HUES48 (cell line): ENCODE measurements at regions not wholly inside any gene's neighbourhood (a gene's known extent, or its start where the extent isn't known, plus 50 kb on each side); places are given as distances from the start of the nearest gene placed in this dataset.

Experiments used
- H3K27ac ChIP-seq: one replicate; pipeline ENCODE4 v1.7.0; 2013; ENCODE audit warnings: low read depth, low read length, inconsistent platforms
- H3K27me3 ChIP-seq: 2 replicates; pipeline ENCODE4 v1.6.1; 2013; ENCODE audit warnings: mild to moderate bottlenecking, low read length; ENCODE audit not compliant: control insufficient read depth, insufficient read depth
- H3K36me3 ChIP-seq: 2 replicates; pipeline ENCODE4 v1.6.1; 2013; ENCODE audit warnings: low read length; ENCODE audit not compliant: control insufficient read depth, insufficient read depth
- H3K4me1 ChIP-seq: 2 replicates; pipeline ENCODE4 v1.6.1; 2013; ENCODE audit warnings: mild to moderate bottlenecking, low read length; ENCODE audit not compliant: control insufficient read depth, insufficient read depth
- H3K4me3 ChIP-seq: 2 replicates; pipeline ENCODE4 v1.5.1; 2013; ENCODE audit warnings: mild to moderate bottlenecking, low read depth, low read length
- H3K9ac ChIP-seq: 2 replicates; pipeline ENCODE4 v1.6.1; 2013; ENCODE audit warnings: mild to moderate bottlenecking, low read depth, low read length, moderate library complexity
- H3K9me3 ChIP-seq: 2 replicates; pipeline ENCODE4 v1.6.1; 2013; ENCODE audit warnings: low read length; ENCODE audit not compliant: control insufficient read depth, insufficient read depth

- Histone ChIP-seq H3K9ac (no peak overlapping the region), H3K36me3 (no peaks in the 10 kb centered on the region), H3K27me3 (no peaks in the 10 kb centered on the region), H3K9me3 (no peaks in the 10 kb centered on the region), H3K4me1 (no peaks in the 10 kb centered on the region), H3K27ac (no peak overlapping the region), H3K4me3 (no peak overlapping the region)
Measured at GRCh38 chr10:25804505-25804904, 129.5 kb upstream of the MYO3A start.

DNA sequence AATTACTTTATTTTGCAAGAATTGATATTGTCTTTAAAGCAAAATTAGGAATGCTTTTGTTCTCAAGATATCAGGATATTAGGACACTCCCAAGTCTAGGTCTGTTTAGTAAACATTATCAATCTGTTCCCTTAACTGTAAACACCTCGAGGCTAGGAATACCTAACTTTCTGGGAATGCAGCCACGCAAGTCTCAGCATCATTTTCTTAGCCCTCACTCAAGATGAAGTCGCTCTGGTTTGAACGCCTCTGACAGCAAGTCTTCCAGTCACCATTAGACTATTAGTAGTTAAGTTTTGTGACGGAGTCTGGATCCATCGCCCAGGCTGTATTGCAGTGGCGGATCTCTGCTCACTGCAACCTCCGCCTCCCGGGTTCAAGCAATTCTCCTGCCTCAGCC lies 128.0 kb upstream of the MYO3A start:
- Histone ChIP-seq H3K36me3 (no peaks in the 10 kb centered on the region), H3K4me1 (no peaks in the 10 kb centered on the region), H3K4me3 (no peak overlapping the region), H3K27ac (no peak overlapping the region), H3K9me3 (no peaks in the 10 kb centered on the region), H3K9ac (no peak overlapping the region), H3K27me3 (no peaks in the 10 kb centered on the region)

GRCh38 chr10:25808372-25808771 lies 125.7 kb upstream of the MYO3A start:
- no peaks in the 10 kb centered on the region for H3K36me3 ChIP-seq
- no peak overlapping the region for H3K9ac ChIP-seq
- H3K27me3 ChIP-seq: no peaks in the 10 kb centered on the region
- H3K4me1 ChIP-seq: no peaks in the 10 kb centered on the region; the same call in 1 of the 2 replicates
- H3K4me3 ChIP-seq: no peak overlapping the region
- no peak overlapping the region for H3K27ac ChIP-seq
- H3K9me3 ChIP-seq: no peaks in the 10 kb centered on the region

DNA sequence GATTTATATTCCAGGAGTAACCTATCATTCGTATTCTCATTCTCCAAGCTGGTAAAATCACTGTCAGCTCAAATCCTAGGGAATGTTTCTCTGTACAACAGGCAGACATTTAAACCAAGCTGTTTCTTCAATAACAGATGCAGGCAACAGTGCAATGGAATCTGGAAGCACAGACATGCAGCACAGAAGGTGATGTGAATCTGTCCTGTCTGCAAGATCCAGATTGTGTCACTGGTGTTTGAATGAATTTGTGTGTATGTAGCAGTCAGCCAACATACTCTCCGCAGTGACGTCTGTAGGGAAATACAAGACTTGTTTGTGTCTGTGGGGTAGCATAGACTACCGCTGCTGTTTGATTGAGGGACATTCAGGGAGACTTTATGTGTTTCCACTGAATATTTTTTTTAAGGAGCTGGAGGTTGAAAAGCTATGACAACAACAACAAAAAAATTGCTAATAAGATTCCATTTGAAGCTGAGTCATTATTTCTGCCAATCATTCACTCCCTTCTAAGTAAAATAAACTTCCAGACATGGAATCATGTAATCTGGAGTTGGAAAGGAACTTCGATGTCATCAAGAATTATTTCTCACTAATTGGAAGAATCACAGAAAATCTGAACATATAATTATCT lies 122.9 kb upstream of the MYO3A start:
- no peak overlapping the region for H3K9ac ChIP-seq

GRCh38 chr10:25813511-25813910 lies 120.5 kb upstream of the MYO3A start:
- H3K36me3 ChIP-seq: no peaks in the 10 kb centered on the region
- H3K9me3 ChIP-seq: no peaks in the 10 kb centered on the region
- peaks cover 28% of the 10 kb centered on the region for H3K4me1 ChIP-seq
- H3K27me3 ChIP-seq: no peaks in the 10 kb centered on the region
- no peak overlapping the region for H3K9ac ChIP-seq
- H3K27ac ChIP-seq: no peak overlapping the region
- no peak overlapping the region for H3K4me3 ChIP-seq

More for the DNA sequence above, 122.9 kb upstream of the MYO3A start:
- no peak overlapping the region for H3K27ac ChIP-seq
- H3K36me3 ChIP-seq: no peaks in the 10 kb centered on the region
- no peaks in the 10 kb centered on the region for H3K9me3 ChIP-seq
- H3K4me1 ChIP-seq: peaks cover 5% of the 10 kb centered on the region
- H3K4me3 ChIP-seq: no peak overlapping the region
- H3K27me3 ChIP-seq: no peaks in the 10 kb centered on the region

- H3K9me3 ChIP-seq: no peaks in the 10 kb centered on the region
- H3K4me3 ChIP-seq: no peak overlapping the region
- H3K4me1 ChIP-seq: peaks cover 37% of the 10 kb centered on the region
- H3K36me3 ChIP-seq: no peaks in the 10 kb centered on the region
- no peak overlapping the region for H3K27ac ChIP-seq
- no peaks in the 10 kb centered on the region for H3K27me3 ChIP-seq
- H3K9ac ChIP-seq: no peak overlapping the region
Measured at GRCh38 chr10:25815236-25815635, 118.8 kb upstream of the MYO3A start.

DNA sequence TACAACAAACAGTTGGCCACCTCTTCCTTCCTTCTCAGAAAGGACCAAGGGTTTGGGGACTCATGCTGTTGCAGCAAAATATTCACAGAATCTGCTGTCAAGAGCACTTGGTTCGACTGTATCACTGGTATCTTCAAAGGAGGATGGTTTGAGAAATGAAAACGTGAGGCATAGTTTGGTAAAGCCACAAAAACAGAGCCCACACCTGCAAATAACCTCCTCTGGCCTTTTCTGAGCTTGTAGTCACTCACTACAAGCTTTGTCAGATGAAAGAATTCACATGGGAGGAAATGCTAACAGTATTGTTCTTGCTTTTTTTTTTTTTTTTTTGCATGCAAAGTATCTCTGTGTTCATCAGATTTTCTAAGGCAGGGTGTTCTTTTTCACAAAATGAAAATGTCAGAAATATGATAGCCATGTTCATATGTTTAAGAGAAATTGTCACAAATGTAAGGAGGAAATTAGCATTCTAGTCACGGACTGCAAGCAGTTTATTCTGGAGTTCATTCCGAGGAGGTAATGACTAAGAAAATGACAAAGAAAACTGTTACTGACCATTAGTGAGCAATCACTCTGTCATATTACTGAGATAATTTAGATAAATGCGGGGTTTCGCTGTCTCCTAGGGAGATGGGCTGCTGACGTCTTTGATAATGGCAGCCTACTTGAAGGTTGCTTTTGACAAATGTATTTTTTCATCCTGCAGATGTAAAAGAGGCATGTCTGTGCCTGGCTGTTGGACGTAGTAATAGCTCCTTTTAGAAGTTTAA lies 117.8 kb upstream of the MYO3A start:
- Histone ChIP-seq H3K27me3 (no peaks in the 10 kb centered on the region), H3K36me3 (no peaks in the 10 kb centered on the region), H3K9me3 (no peaks in the 10 kb centered on the region), H3K4me3 (no peak overlapping the region), H3K27ac (no peak overlapping the region), H3K9ac (no peak overlapping the region), H3K4me1 (peaks cover 37% of the 10 kb centered on the region)

DNA sequence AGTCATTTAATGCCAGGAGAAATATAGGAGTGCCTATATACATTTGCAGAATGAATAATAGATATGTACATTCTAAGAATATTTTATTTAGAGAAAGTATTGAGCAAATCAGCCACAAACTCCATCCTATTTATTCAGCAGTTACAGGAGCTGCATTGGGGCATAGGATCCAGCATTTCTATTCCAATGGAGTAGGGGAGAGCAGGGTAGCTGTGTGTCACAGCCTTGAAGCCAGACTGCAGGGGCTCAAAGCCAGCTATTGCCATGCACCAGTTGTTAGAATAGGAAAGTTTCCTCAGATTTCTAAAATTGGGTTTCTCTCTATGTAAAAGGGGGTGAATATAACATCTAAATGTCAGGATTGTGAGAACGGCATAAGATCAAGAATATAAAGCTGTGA lies 116.8 kb upstream of the MYO3A start:
- H3K4me1 ChIP-seq: peaks cover 37% of the 10 kb centered on the region
- H3K4me3 ChIP-seq: no peak overlapping the region
- no peaks in the 10 kb centered on the region for H3K9me3 ChIP-seq
- H3K27ac ChIP-seq: no peak overlapping the region
- no peaks in the 10 kb centered on the region for H3K36me3 ChIP-seq
- H3K9ac ChIP-seq: 0 out of 2 replicates have a peak overlapping the region, but pooled peaks have one; percentile 21
- no peaks in the 10 kb centered on the region for H3K27me3 ChIP-seq

DNA sequence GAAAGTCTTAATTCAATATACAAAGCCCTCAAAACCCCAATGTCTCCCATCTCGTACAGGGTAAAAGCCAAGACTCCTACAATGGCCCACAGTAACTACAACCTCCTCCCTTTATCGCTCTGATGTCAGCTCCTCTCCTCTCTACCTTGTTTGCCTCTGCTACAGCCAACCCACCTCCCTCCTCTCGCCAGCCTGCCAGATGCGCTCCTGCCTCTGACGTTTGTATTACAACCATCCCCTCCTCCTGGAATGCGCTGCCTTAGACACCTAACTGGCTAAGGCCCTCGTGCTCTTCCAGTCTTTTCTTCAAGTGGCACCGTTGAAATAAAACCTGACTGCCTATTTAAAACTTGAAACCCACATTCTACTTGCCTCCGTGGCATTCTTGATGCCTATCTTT lies 115.3 kb upstream of the MYO3A start:
- Histone ChIP-seq H3K36me3 (no peaks in the 10 kb centered on the region), H3K4me3 (peak overlapping the region; percentile 20; the same call in 1 of the 2 replicates), H3K27me3 (no peaks in the 10 kb centered on the region), H3K9ac (no peak overlapping the region), H3K4me1 (peaks cover 37% of the 10 kb centered on the region), H3K9me3 (no peaks in the 10 kb centered on the region), H3K27ac (no peak overlapping the region)

DNA sequence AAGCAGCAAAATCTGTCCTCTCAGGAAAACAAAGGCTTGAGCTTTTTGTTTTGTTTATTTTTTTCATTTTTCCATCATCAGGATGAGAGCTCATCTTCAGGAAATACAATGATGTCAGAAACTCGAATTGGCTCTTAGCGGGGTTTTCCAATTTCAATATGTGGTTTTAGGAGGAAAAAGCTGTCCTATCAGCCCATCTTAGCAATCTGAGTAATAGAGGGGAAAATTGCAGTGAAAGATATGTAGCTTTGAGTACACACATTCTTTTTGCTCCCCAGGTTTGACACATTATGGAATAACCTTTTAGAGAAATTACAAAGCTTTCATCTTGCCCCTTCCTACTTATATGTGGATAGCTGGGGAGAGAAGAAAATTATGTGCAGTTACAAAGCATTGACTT lies 113.6 kb upstream of the MYO3A start:
- Histone ChIP-seq H3K9me3 (no peaks in the 10 kb centered on the region), H3K27me3 (no peaks in the 10 kb centered on the region), H3K4me3 (no peak overlapping the region), H3K4me1 (peaks cover 42% of the 10 kb centered on the region), H3K9ac (no peak overlapping the region), H3K36me3 (no peaks in the 10 kb centered on the region), H3K27ac (no peak overlapping the region)

DNA sequence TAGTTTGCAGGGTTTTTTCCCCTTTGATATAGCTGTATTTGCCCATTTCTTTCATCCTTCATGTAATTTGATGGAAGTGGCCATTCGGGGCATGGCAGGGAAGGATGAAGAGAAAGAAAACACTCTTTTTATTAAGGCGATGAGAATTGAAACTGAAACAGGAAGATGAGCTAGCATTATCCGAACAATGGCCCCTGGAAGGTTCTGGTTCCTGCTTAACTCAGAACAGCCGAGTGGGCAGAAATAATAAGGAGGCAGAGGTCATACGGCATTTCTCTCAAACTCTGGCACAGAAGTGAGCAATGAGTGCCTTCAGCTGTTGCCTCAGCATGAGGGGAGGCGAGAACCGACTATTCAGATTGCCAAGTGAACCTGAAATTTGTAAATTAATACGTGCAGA lies 113.2 kb upstream of the MYO3A start:
- no peaks in the 10 kb centered on the region for H3K36me3 ChIP-seq
- H3K4me1 ChIP-seq: peaks cover 40% of the 10 kb centered on the region
- H3K27me3 ChIP-seq: no peaks in the 10 kb centered on the region
- no peak overlapping the region for H3K4me3 ChIP-seq
- no peaks in the 10 kb centered on the region for H3K9me3 ChIP-seq
- H3K9ac ChIP-seq: no peak overlapping the region
- no peak overlapping the region for H3K27ac ChIP-seq
